ENCODE measurements at regions not wholly inside any gene's neighbourhood (a gene's known extent, or its start where the extent isn't known, plus 50 kb on each side); places are given as distances from the start of the nearest gene placed in this dataset.

GRCh38 chr9:27688954-27689353 is 115.7 kb upstream of the C9orf72 start:
- TF ChIP-seq POLR2AphosphoS5 (IDR thresholded peaks at IDR 0.05; ENCODE audit: low read depth, low read length) (no peak), EZH2 (IDR thresholded peaks at IDR 0.05) (no peak), POLR2A (IDR thresholded peaks at IDR 0.05; ENCODE audit: borderline replicate concordance, extremely low read depth, insufficient read depth, insufficient read length) (no peak), YY1 (IDR thresholded peaks at IDR 0.05; ENCODE audit: extremely low read depth, insufficient replicate concordance, low read depth, low read length) (no peak)
- TF ChIP-seq, protein P1, sequence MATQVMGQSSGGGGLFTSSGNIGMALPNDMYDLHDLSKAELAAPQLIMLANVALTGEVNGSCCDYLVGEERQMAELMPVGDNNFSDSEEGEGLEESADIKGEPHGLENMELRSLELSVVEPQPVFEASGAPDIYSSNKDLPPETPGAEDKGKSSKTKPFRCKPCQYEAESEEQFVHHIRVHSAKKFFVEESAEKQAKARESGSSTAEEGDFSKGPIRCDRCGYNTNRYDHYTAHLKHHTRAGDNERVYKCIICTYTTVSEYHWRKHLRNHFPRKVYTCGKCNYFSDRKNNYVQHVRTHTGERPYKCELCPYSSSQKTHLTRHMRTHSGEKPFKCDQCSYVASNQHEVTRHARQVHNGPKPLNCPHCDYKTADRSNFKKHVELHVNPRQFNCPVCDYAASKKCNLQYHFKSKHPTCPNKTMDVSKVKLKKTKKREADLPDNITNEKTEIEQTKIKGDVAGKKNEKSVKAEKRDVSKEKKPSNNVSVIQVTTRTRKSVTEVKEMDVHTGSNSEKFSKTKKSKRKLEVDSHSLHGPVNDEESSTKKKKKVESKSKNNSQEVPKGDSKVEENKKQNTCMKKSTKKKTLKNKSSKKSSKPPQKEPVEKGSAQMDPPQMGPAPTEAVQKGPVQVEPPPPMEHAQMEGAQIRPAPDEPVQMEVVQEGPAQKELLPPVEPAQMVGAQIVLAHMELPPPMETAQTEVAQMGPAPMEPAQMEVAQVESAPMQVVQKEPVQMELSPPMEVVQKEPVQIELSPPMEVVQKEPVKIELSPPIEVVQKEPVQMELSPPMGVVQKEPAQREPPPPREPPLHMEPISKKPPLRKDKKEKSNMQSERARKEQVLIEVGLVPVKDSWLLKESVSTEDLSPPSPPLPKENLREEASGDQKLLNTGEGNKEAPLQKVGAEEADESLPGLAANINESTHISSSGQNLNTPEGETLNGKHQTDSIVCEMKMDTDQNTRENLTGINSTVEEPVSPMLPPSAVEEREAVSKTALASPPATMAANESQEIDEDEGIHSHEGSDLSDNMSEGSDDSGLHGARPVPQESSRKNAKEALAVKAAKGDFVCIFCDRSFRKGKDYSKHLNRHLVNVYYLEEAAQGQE (IDR thresholded peaks at IDR 0.05; ENCODE audit: low read depth), result no peak
- TF ChIP-seq, protein P2, sequence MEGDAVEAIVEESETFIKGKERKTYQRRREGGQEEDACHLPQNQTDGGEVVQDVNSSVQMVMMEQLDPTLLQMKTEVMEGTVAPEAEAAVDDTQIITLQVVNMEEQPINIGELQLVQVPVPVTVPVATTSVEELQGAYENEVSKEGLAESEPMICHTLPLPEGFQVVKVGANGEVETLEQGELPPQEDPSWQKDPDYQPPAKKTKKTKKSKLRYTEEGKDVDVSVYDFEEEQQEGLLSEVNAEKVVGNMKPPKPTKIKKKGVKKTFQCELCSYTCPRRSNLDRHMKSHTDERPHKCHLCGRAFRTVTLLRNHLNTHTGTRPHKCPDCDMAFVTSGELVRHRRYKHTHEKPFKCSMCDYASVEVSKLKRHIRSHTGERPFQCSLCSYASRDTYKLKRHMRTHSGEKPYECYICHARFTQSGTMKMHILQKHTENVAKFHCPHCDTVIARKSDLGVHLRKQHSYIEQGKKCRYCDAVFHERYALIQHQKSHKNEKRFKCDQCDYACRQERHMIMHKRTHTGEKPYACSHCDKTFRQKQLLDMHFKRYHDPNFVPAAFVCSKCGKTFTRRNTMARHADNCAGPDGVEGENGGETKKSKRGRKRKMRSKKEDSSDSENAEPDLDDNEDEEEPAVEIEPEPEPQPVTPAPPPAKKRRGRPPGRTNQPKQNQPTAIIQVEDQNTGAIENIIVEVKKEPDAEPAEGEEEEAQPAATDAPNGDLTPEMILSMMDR (IDR thresholded peaks at IDR 0.05 in 2 of 3, conservative IDR thresholded peaks at IDR 0.05 in 1 of 3; ENCODE audit: borderline replicate concordance in 1 of 3, insufficient read depth in 1 of 3, low read depth in 2 of 3, low read length in 2 of 3), result no peak
